HG02870 (cell line): ENCODE measurements at regions not wholly inside any gene's neighbourhood (a gene's known extent, or its start where the extent isn't known, plus 50 kb on each side); places are given as distances from the start of the nearest gene placed in this dataset.

Experiments used
- ATAC-seq: cut with Tn5 transposase; IDR thresholded peaks from one replicate; pipeline ENCODE4 v1.9.1; 2021; ENCODE audit warnings: mild to moderate bottlenecking, moderate library complexity; ENCODE audit not compliant: unreplicated experiment

GRCh38 chr1:237972186-237972585 is 81.5 kb upstream of the ZP4 start:
- ATAC-seq: no peak

GRCh38 chr1:237962985-237963384 is 72.3 kb upstream of the ZP4 start:
- no peak for ATAC-seq

- no peak for ATAC-seq
Measured at GRCh38 chr1:237961754-237962153, 71.0 kb upstream of the ZP4 start.

GRCh38 chr1:237959838-237960237 is 69.1 kb upstream of the ZP4 start:
- ATAC-seq: no peak

GRCh38 chr1:237953238-237953637 is 62.5 kb upstream of the ZP4 start:
- ATAC-seq: no peak
